ENCODE measurements at regions not wholly inside any gene's neighbourhood (a gene's known extent, or its start where the extent isn't known, plus 50 kb on each side); places are given as distances from the start of the nearest gene placed in this dataset.
"Not testable (repeated sequence)": the region's sequence is repeated elsewhere in the genome, so short reads cannot be mapped to it uniquely, and the experiment has no call there.

- no peak for TF ChIP-seq CTCF (IDR thresholded peaks at IDR 0.05; ENCODE audit: borderline replicate concordance, extremely low read depth, insufficient read depth)
- H3K27ac ChIP-seq (ENCODE audit: low read depth in 2 of 2, low read length in 2 of 2) = no peak overlapping the region
- DNase-seq (no peak), FAIRE-seq (no peak)
- H3K9ac ChIP-seq (ENCODE audit: low read length in 3 of 3) = no peak overlapping the region
- intact Hi-C loops (cut with DNase I) = no loop called here
- H3K4me1 ChIP-seq (ENCODE audit: control insufficient read depth in 2 of 3, insufficient read depth in 2 of 3, low read depth in 1 of 3, low read length in 3 of 3) = no peaks in the 10 kb centered on the region
- no peaks in the 10 kb centered on the region for H3K9me3 ChIP-seq (ENCODE audit: control insufficient read depth in 2 of 3, insufficient read depth in 1 of 3, low read length in 3 of 3)
- no peaks in the 10 kb centered on the region for H3K27me3 ChIP-seq (ENCODE audit: control insufficient read depth, insufficient read depth, low read length)
- H3K36me3 ChIP-seq (ENCODE audit: control insufficient read depth in 2 of 3, insufficient read depth in 3 of 3, low read length in 3 of 3) = no peaks in the 10 kb centered on the region
- no peak overlapping the region for H3K4me3 ChIP-seq (ENCODE audit: low read length in 3 of 3)
Observed at GRCh38 chr2:208798698-208799097, 392.1 kb downstream of the PTH2R start.

- Histone ChIP-seq H3K36me3 (ENCODE audit: control insufficient read depth in 2 of 3, insufficient read depth in 3 of 3, low read length in 3 of 3) (no peaks in the 10 kb centered on the region), H3K9ac (ENCODE audit: low read length in 3 of 3) (no peak overlapping the region), H3K27me3 (ENCODE audit: control insufficient read depth, insufficient read depth, low read length) (no peaks in the 10 kb centered on the region), H3K27ac (ENCODE audit: low read depth in 2 of 2, low read length in 2 of 2) (no peak overlapping the region), H3K9me3 (ENCODE audit: control insufficient read depth in 2 of 3, insufficient read depth in 1 of 3, low read length in 3 of 3) (no peaks in the 10 kb centered on the region), H3K4me1 (ENCODE audit: control insufficient read depth in 2 of 3, insufficient read depth in 2 of 3, low read depth in 1 of 3, low read length in 3 of 3) (no peaks in the 10 kb centered on the region), H3K4me3 (ENCODE audit: low read length in 3 of 3) (no peak overlapping the region)
- DNase-seq (no peak), FAIRE-seq (no peak)
- no peak for TF ChIP-seq CTCF (IDR thresholded peaks at IDR 0.05; ENCODE audit: borderline replicate concordance, extremely low read depth, insufficient read depth)
- intact Hi-C loops (cut with DNase I) = no loop called here
Observed at GRCh38 chr2:208799397-208799796, 392.8 kb downstream of the PTH2R start.

GRCh38 chr2:208800887-208801286, 394.3 kb downstream of the PTH2R start:
- FAIRE-seq; intact Hi-C loops (cut with DNase I); H3K36me3 ChIP-seq (ENCODE audit: control insufficient read depth in 2 of 3, insufficient read depth in 3 of 3, low read length in 3 of 3); H3K4me3 ChIP-seq (ENCODE audit: low read length in 3 of 3); H3K27me3 ChIP-seq (ENCODE audit: control insufficient read depth, insufficient read depth, low read length); H3K9ac ChIP-seq (ENCODE audit: low read length in 3 of 3); H3K27ac ChIP-seq (ENCODE audit: low read depth in 2 of 2, low read length in 2 of 2); DNase-seq; H3K9me3 ChIP-seq (ENCODE audit: control insufficient read depth in 2 of 3, insufficient read depth in 1 of 3, low read length in 3 of 3); H3K4me1 ChIP-seq (ENCODE audit: control insufficient read depth in 2 of 3, insufficient read depth in 2 of 3, low read depth in 1 of 3, low read length in 3 of 3): not testable (repeated sequence)

GRCh38 chr2:208807756-208808155, 401.2 kb downstream of the PTH2R start:
- no peak overlapping the region for H3K4me3 ChIP-seq (ENCODE audit: low read length in 3 of 3)
- H3K36me3 ChIP-seq (ENCODE audit: control insufficient read depth in 2 of 3, insufficient read depth in 3 of 3, low read length in 3 of 3) = no peaks in the 10 kb centered on the region
- no peaks in the 10 kb centered on the region for H3K9me3 ChIP-seq (ENCODE audit: control insufficient read depth in 2 of 3, insufficient read depth in 1 of 3, low read length in 3 of 3)
- TF ChIP-seq CTCF (IDR thresholded peaks at IDR 0.05; ENCODE audit: borderline replicate concordance, extremely low read depth, insufficient read depth) = no peak
- no peak overlapping the region for H3K9ac ChIP-seq (ENCODE audit: low read length in 3 of 3)
- FAIRE-seq = no peak
- intact Hi-C loops (cut with DNase I) = no loop called here
- no peaks in the 10 kb centered on the region for H3K4me1 ChIP-seq (ENCODE audit: control insufficient read depth in 2 of 3, insufficient read depth in 2 of 3, low read depth in 1 of 3, low read length in 3 of 3)
- H3K27ac ChIP-seq (ENCODE audit: low read depth in 2 of 2, low read length in 2 of 2) = no peak overlapping the region
- no peak for DNase-seq
- H3K27me3 ChIP-seq (ENCODE audit: control insufficient read depth, insufficient read depth, low read length) = no peaks in the 10 kb centered on the region

GRCh38 chr2:208811885-208812284, 405.3 kb downstream of the PTH2R start:
- peak in 1 of 5 donors; percentile 12 for DNase-seq
- H3K36me3 ChIP-seq (ENCODE audit: control insufficient read depth in 2 of 3, insufficient read depth in 3 of 3, low read length in 3 of 3); H3K4me3 ChIP-seq (ENCODE audit: low read length in 3 of 3); H3K27me3 ChIP-seq (ENCODE audit: control insufficient read depth, insufficient read depth, low read length); H3K27ac ChIP-seq (ENCODE audit: low read depth in 2 of 2, low read length in 2 of 2); FAIRE-seq; H3K4me1 ChIP-seq (ENCODE audit: control insufficient read depth in 2 of 3, insufficient read depth in 2 of 3, low read depth in 1 of 3, low read length in 3 of 3); H3K9ac ChIP-seq (ENCODE audit: low read length in 3 of 3); intact Hi-C loops (cut with DNase I); H3K9me3 ChIP-seq (ENCODE audit: control insufficient read depth in 2 of 3, insufficient read depth in 1 of 3, low read length in 3 of 3): not testable (repeated sequence)

Data from kidney (tissue), 13 donors.